GM12892 (cell line): ENCODE measurements at regions not wholly inside any gene's neighbourhood (a gene's known extent, or its start where the extent isn't known, plus 50 kb on each side); places are given as distances from the start of the nearest gene placed in this dataset.

ENCODE experiments used
- POLR2A ChIP-seq: IDR thresholded peaks from 2 replicates; pipeline ENCODE4 v1.6.1; 2011; ENCODE audit warnings: low read depth, low read length, control low read depth
- POLR2AphosphoS5 ChIP-seq: IDR thresholded peaks from 2 replicates; pipeline ENCODE4 v1.6.1; 2011; ENCODE audit warnings: low read depth, low read length, control low read depth
- TAF1 ChIP-seq: IDR thresholded peaks from 2 replicates; pipeline ENCODE4 v1.6.1; 2011; ENCODE audit warnings: low read depth, mild to moderate bottlenecking, control low read depth, low read length, borderline replicate concordance

DNA sequence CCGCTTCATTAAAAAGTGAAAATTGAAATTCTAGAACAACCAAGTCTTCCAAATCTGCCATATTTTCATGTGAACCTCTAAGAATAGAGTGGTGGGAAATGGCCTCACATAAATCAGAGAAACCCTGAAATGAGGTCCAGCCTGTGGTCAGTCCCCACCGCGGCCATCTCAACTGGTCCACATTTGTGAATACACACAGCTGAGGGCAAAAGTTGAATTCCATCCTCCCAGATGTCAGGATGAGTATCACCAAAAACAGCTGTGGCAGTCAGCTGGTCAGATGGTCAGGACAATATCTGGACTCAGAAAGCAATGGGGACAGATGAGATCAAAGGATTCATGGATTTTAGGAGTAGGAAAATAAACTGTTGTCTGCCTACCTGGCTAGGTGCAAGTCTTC, 219.4 kb upstream of the NCKAP5 start:
- TF ChIP-seq POLR2AphosphoS5: no peak
- TF ChIP-seq POLR2A: no peak
- TF ChIP-seq TAF1: no peak
